ENCODE measurements at regions not wholly inside any gene's neighbourhood (a gene's known extent, or its start where the extent isn't known, plus 50 kb on each side); places are given as distances from the start of the nearest gene placed in this dataset.
A peak's percentile ranks its signal among the peaks of the same experiment; 100 is the strongest.
"Not testable (repeated sequence)": the region's sequence is repeated elsewhere in the genome, so short reads cannot be mapped to it uniquely, and the experiment has no call there.

DNA sequence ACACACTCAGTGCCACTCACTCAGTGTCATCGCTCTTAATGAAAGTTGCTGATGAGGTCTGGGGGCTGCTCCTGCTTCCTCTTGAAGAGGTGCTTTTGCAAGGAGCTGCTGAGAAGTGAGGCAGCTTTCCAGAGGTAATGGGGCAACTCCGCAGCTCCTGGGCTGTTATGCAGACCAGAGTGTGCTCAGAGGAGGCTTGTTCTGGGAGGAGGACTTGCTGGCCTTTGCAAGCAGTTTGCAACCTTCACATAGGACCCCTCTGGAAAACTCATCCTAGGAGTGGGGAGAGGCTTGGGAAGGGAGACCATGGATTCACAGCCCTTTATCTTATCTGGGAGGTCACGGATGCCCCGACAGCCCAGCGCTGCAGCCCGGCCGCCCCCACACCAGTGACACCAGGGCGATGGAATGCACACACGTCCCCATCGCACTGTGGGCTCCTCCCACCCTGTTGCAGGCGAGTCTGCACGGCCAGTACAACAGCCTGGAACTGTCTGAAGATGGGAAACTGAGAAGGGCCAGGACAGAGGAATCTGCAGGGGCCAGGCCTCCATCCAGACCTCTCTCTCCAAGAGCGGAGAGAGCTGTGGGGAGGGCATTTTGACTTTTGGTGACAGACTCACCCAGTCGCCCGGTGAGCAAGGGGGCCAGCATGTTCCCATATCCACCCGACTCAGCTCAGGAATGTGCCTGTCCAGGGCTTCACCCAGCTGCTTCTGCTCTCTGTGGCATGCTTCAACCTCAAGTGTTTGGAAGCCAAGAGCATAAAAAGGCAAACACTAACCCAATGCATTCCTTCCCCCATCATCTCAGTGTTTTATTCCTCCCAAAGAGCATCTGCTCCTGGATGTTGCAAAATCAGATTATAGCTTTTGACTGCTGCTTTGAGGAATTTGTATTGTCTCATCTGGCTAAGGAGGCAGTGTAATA, 78.6 kb upstream of the ZNF469 start:
- no peak for DNase-seq (ENCODE audit: low spot score)

DNA sequence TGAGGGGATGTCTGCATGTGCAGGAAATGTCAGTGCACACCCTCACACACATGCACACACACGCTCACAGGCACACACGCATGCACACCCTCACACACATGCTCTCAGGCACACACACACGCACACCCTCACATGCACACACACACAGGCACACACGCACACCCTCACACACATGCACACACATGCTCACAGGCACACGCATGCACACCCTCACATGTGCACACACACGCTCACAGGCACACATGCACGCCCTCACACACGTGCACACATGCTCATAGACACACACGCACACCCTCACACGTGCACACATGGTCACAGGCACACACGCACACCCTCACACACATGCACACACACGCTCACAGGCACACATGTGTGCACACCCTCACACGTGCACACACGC, 77.6 kb upstream of the ZNF469 start:
- no peak for DNase-seq (ENCODE audit: low spot score)

DNA sequence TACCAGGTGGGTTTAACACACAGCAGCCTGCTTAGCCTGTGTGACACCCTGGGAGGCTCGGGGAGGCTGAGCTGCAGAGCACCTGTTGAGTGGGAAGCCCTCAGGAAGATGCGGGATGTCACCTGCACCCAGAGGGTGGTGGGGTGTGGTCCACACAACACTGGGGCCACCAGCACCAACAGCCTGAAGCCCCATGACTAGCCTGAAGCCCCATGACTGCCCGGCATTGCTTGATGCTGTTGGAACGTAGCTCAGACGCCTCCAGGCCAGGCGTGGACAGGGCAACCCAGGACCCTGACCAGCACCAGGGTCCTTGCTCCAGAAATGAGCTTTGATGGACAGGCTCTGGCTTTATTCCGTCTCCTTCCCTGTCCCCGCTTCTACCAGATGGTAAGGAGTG, 76.3 kb upstream of the ZNF469 start:
- DNase-seq (ENCODE audit: low spot score): no peak

DNA sequence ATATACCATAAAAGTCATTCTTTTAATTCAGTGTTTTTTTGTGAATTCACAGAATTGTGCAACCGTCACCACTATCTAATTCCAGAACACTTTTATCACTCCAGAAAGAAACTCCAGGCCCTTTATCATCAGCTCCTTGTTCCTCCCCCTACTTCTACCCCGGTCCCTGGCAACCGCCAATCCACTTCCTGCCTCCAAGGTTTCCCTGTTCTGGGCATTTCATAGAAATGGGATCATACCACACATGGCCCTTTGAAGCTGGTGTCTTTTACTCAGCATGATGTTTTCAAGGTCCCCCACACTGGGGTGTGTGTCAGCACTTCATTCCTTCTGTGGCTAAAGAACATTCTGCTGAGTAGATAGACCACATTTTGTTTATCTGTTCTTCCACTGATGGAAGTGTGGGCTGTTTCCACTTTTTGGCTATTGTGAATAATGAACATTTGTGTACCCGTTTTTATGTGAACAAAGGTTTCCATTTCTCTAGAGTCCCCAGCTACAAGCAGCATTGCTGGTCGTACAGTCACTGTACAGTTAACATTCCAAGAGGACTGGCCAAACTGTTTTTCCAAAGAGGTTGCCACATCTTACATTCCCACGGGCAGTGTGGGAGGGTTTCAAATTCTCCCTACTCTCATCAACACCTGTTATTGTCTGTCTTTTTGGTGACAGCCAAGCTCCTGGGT, 75.8 kb upstream of the ZNF469 start:
- no peak for DNase-seq (ENCODE audit: low spot score)

DNA sequence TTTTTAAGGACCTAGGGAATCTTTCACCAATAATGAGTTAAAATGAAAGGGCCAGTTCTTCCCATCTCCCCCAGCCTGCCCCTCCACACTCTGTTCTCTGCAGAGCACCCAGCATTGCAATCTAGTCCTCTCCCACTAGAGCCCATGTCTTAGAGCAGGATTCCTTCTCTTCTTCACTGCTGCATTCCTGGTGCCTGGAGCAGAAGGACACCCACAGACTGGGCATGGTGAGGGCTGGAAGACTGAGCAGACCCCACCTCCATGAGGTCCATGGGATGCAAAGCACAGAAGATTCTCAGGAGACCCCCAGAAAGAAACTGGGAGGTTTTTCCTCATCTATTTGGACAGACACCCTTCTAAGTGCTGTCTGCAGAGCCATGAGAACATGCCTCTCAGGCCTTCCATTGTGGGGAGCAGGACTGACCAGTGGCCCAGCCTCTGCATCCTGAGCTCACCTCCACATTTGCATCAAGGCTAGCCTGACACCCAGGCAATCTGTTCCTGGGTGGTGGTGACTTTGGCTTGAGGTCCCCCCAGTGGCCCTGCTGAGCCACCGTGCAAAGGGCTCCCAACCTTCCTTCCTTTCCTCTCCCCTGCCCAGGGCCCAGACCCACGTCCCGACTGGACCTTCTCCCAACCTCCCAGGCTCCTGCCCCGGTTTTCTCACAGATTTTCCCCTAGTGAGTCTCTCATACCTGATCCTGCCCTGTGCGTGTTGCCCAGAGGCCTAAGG, 74.2 kb upstream of the ZNF469 start:
- no peak for DNase-seq (ENCODE audit: low spot score)

DNA sequence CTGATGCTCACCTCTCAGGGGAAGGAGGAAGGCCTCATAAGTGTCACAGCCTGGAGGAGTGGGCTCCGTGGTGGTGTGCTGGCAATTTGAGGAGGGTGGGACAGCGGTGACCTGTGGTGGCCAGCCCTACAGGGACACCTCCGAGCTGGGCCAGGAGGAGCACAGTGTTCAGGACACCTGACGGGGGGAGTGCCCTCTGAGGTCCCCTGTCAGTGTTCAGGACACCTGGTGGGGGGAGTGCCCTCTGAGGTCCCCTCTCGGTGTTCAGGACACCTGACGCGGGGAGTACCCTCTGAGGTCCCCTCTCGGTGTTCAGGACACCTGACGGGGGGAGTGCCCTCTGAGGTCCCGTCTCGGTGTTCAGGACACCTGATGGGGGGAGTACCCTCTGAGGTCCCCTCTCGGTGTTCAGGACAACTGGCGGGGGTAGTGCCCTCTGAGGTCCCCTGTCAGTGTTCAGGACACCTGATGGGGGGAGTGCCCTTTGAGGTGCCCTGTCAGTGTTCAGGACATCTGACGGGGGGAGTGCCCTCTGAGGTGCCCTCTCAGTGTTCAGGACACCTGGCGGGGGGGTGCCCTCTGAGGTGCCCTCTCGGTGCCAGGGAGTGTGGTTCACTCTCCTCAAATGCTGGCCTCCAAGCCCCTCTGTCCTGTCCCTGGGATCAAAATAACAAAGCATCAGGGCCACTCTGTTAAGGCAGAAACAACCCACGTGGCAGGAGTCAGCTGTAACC, 73.4 kb upstream of the ZNF469 start:
- no peak for DNase-seq (ENCODE audit: low spot score)

DNA sequence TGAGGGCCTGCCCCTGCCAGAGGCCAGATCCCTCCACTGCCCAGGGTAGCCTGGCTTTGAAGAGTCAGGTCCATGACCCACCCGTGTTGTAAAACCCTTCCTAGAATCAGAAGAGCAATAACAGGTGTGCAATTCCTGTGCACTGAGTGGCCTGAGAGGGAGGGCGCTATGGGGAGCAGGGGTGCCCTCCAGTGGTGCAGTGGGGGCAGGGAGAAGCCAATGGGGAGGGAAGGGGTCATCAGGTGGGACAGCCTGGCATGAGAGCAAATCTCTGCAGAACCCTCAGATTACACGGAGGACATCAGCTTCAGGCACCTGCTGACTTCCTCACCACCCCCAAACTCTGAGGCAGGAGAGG, 72.9 kb upstream of the ZNF469 start:
- DNase-seq (ENCODE audit: low spot score): no peak

DNA sequence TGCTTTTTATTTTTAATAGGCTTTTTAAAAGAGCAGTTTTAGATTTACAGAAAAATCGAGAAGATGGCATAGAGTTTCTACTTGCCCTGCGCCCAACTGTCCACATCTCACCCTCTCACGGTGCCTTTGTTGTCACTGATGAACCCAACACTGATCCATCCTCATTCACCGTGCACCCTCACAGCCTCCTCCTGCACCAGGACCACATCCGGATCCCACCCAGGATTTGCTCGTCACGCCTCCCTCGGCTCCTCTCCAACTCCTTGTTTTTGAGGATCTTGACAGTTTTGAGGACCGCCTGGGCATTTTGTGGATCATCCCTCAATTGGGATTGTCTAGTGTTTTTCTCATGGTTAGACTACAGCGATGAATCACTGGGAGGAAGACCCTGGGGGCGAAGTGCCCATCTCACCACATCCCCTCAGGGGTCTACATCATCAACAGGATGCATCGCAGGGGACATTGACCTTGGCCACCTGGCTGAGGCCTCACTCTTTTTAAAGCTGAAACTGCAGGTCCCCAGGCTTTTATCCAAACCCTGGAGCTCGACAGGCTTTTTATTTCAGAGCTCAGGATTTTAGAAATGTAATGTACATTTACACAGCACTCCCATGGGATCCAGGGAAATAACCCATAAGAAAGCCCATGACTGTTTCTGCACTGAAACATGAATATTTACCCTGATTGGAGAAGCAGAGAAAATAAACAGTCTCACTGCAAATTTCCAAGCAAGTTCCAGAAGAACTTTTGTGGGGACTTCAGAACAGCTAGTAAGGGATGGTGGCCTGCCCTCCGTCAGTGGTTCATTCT, 71.8 kb upstream of the ZNF469 start:
- DNase-seq (ENCODE audit: low spot score): no peak

DNA sequence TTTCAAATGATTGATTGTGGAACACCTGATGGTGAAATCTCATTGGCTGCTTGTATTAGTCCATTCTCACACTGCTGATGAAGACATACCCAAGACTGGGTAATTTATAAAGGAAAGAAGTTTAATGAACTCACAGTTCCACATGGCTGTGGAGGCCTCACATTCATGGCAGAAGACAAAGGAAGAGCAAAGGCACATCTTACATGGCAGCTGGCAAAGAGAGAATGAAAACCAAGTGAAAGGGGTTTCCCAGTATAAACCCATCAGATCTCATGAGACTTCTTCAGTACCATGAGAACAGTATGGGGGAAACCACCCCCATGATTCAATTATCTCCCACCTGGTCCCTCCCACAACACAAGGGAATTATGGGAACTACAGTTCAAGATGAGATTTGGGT, 70.9 kb upstream of the ZNF469 start:
- not testable (repeated sequence) for DNase-seq (ENCODE audit: low spot score)

DNA sequence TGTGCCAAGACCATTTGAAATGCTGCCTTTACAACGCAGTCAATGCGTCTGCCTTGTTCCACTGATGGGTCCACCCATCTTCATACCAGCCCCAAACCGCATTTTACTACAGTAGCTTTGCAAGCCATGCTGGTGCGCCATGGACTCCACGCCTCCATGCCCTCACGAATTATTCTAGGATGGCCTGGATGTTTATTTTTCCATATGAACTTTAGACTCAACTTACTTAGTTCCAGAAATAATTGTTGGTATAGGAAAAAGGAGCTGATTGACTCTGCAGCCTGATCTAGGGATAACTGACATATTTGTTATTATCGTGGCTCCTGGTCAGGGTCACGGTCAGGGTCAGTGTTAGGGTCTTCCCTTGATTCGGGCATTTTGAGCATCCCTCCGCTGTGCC, 70.0 kb upstream of the ZNF469 start:
- no peak for DNase-seq (ENCODE audit: low spot score)

DNA sequence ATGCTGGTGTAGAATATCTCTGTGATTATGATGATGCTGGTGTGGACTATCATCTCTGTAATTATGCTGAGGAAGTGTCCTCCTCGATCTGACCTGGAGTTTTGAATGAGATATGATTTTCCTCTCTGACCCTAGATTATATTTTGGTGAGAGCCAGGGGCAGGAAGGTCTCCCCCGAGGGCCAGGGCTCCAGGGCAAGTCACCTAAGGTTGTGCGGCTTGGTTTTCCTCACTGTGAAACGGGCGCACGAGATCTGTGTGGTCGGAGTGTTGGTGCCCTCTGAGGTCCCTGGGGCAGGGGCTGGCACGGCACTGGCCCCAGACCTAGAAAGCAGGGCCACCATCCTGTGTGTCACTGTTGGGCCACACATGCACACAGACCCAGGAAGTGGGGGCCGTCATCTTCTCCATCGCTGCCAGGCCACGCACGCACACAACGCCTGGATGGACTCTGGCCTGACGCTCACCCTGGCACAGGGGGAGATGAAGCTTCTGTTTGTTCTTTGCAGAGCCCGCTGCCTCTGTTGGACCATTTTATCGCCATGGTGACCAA, 67.7 kb upstream of the ZNF469 start:
- DNase-seq (ENCODE audit: low spot score): no peak

DNA sequence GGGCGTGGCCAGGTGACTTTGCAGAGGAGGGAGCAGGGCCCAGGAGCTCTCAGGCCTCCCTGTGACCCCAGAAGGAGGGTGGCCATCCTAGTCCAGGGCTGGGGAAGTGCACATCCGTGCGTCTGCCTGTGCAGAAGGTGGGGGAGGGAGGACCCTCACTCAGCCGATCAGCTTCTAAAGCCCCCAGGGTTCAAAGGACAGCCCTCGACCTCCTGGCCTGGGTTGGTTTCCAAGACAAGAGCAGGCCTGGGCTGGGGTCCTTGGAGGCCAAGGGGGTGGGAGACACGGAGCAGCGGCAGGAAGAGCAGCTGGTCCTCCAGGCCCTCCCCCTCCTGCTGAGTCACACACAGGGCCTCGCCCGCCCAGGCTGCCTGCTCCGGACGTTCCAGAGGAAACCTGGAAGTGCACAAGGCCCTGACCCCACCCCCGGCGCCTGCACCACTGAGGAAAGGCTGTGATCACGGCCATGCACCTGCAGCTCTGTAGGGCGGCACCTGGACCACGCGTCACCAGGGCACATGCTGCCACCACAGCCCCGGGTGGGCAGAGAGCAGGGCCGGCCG, 67.1 kb upstream of the ZNF469 start:
- DNase-seq (ENCODE audit: low spot score): peak; percentile 77

DNA sequence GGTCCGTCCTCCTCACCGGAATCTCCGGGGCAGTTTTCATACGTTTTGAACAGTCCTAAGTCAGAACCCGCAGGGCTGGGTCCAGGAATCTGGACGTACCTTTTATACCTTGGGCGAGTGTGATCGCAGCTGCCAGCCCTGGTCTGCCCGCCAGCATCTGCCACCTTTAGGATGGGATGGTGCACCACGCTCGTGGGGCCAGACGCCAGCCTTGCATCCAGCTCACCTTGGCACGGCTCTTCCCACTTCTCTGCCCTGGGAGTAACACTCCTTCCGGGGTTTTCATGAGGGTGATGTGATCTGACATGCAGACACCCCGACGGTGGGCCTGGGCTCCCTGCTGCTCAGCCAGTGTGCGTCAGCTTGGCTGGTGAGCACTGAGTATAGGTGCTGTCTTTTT, 66.6 kb upstream of the ZNF469 start:
- no peak for DNase-seq (ENCODE audit: low spot score)

DNA sequence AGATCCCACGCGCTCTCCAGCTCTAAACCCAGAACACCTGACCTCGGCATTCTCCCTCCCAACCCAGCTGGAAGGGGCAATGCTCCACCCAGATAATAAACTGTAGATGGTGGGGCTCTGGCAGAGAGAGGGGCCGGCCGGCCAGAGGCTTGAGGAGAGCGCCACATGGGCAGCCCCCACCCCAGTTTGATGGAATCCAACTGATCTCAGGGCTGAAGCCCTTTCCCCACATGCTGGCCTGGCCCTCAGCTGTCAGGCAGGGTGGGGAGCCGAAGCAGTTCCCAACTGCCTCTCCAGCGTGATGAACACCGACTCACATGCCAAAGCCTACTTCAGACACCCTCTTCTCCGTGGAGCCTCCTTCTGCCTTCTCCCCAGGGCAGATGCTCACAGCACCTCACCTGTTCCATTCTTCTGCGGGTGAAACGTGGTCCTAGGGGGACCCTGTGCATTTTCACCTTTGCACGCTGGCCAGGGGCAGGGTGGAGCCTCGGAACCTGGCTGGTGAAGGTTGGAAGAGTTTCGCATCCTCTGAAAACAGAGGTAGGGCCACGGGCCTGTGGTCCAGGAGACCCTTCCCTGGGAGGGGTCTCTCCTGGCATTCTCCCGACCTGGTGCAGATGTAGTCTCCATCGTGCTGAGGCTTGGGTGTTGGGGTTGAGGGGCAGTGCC, 65.7 kb upstream of the ZNF469 start:
- no peak for DNase-seq (ENCODE audit: low spot score)

DNA sequence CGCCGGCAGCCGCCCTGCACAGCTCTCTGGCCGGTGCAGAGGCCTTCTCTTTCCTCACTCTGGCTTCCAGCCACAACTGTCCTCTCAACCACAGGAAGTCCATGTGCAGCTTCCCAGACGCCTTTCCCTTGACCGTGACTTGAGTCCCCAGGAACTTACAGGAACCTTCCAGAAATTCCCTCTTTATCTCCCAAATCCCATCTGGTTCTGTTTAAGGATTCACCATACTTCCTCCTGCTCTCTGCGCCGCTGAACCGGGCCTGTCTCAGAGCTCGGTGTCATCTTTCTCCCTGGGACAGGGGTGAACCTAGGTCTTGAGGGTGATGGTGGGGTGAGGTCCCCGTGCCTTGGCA, 65.2 kb upstream of the ZNF469 start:
- no peak for DNase-seq (ENCODE audit: low spot score)

DNA sequence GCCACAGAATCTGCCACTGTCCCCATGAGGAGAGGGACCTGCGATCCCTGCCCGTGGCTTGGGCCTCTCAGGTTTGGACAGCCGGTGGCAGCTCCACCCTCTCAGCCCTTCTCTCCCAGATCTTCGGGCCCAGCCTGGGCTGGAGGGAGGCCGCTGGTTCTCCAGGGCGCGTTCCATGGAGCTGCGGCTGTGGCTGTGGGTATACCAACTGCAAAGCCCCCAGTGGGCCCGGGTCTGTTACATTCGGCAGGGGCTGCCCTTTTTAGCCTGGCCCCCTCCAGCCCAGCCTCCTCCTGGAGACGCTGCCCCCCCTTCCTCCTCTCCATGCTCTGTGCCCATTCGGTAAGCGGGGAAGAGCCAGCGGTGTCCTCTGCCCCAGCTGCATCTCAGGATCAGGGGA, 64.7 kb upstream of the ZNF469 start:
- no peak for DNase-seq (ENCODE audit: low spot score)

DNA sequence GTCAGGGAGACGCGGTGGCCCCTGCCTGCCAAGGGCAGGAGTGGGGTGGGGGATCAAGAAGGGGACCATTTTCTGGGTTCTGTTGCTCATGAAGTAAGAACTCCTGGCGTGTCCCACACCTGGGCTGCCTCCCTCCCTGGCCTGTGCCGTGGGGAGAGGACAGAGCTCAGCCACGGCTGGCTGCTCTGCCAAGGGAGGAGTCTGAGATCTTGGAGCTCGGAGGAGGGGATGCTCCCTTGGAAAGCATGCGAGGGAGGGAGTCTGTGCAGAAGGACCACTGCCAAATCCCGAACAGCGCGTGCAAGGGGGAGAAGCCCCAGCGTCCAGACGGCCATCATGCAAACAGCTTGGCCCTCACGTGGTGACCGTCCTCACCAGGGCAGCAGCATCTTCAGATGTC, 64.2 kb upstream of the ZNF469 start:
- no peak for DNase-seq (ENCODE audit: low spot score)

DNA sequence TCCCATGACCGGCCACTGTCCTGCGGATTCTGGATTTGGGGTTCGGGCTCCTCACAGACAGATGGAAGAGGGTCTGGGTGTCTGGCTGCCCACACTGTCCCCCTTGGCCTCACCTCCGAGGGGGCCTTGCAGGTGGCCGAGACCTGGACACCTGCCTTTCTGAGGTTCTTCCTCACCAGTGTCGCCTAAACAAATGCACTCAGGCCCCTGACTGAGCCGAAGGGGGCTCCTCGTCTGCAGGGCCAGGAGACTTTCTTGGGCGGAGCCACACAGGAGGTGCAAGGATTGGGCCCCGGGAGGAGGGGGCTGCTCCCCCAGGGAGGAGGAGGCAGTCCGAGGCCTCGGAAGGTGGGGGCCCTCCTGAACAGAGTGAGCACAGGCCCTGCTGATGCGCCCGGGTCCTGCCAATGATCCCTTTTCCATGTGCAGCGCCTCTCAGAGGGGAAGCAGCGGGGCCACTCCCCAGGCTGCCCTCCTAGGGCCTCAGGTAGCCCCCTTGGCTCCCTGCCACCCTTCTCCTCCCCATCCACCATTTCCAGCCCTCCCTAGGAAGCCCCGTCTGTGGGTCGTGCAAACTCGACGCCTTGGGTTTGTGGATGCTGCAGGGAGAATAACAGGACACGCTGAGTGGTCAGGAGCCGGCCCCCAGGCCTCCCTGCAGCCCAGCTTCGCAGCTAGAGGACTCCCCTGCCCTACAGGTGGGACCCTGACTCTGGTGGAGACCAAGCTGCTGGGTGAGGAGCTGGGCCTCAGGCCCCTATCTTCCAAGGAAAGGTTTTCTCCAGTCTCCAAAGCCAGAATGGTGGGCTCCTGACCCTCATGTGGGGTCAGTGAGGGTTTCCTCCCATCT, 63.4 kb upstream of the ZNF469 start:
- no peak for DNase-seq (ENCODE audit: low spot score)

DNA sequence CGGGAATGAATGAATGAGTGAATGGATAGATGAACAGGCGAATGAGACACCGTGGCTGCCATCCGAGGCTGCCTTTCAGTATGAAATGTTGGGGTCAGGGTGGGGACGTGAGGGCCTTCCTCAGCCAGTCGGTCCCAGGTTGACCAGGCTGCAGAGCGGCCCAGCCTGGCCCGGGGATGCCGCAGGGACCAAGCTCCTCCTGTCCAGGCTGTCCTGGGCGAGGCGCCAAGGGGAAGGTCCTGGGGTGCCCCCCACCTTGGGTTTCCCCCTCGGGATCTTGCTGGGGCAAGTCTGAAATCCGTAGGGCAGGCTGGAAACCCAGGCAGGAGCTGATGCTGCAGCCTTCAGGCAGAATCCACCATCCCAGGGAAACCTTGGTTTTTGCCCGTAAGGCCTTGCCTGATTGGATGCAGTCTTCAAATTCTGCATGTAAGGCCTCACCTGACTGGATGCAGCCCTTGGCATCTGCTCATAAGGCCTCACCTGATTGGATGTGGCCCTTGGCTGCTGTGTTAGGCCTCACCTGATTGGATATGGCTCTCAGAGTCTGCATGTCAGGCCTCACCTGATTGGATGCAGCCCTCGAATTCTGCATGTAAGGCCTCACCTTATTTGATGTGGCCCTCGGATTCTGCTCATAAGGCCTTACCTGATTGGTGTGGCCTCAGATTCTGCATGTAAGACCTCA, 61.7 kb upstream of the ZNF469 start:
- DNase-seq (ENCODE audit: low spot score): no peak
